ENCODE measurements at regions not wholly inside any gene's neighbourhood (a gene's known extent, or its start where the extent isn't known, plus 50 kb on each side); places are given as distances from the start of the nearest gene placed in this dataset.

- TF ChIP-seq CTCF (IDR thresholded peaks at IDR 0.05) (no peak), POLR2A (IDR thresholded peaks at IDR 0.05) (no peak)
These were observed 57.5 kb upstream of the BHLHE23 start for GRCh38 chr20:63064310-63064709.
